Activated B cell treated with CpG ODN at 0.5 μM for 24 hours (primary cell): ENCODE measurements at regions not wholly inside any gene's neighbourhood (a gene's known extent, or its start where the extent isn't known, plus 50 kb on each side); places are given as distances from the start of the nearest gene placed in this dataset.
"Not testable (repeated sequence)": the region's sequence is repeated elsewhere in the genome, so short reads cannot be mapped to it uniquely, and the experiment has no call there.

Source experiments
- ATAC-seq: fragments of 200-7000 bp; cut with Tn5 transposase; one replicate; pipeline ENCODE4 v1.10.0; 2021; ENCODE audit warnings: low read depth, mild to moderate bottlenecking, moderate library complexity
- CTCF ChIA-PET: fragments of 350-600 bp; sonication (Branson Sonifier 250); formaldehyde crosslinking; loops from one replicate; lab custom pipeline; 2021; ENCODE audit warnings: antibody characterized with exemption; lab: Charles Lee
- POLR2A ChIA-PET: fragments of 350-600 bp; sonication (Branson Sonifier 250); formaldehyde crosslinking; loops from one replicate; lab custom pipeline; 2021; ENCODE audit warnings: antibody characterized with exemption; lab: Charles Lee
- DNase-seq: peaks from one replicate; pipeline ENCODE4 v3.0.0; 2022
- H3K27ac Mint-ChIP-seq: one replicate; pipeline ENCODE4 v1.8.0; 2020; ENCODE audit warnings: mixed read lengths
- H3K27me3 Mint-ChIP-seq: one replicate; pipeline ENCODE4 v1.8.0; 2021; ENCODE audit warnings: mixed read lengths
- H3K36me3 Mint-ChIP-seq: one replicate; pipeline ENCODE4 v1.8.0; 2021; ENCODE audit warnings: low read depth, mixed read lengths
- H3K4me1 Mint-ChIP-seq: one replicate; pipeline ENCODE4 v1.8.0; 2021; ENCODE audit warnings: mixed read lengths
- H3K4me3 Mint-ChIP-seq: one replicate; pipeline ENCODE4 v1.8.0; 2020; ENCODE audit warnings: mild to moderate bottlenecking, mixed read lengths
- H3K9me3 Mint-ChIP-seq: one replicate; pipeline ENCODE4 v1.8.0; 2020; ENCODE audit warnings: mixed read lengths
- intact Hi-C: fragments of 100-400 bp; cut with micrococcal nuclease; formaldehyde crosslinking; loops from one replicate; pipeline ENCODE4 v1.15.1; 2024
- TF ChIP-seq, protein P1 (sequence below): fragments of 200-600 bp; IDR thresholded peaks from one replicate; pipeline ENCODE4 v1.8.0; 2022; ENCODE audit warnings: antibody characterized with exemption, mild to moderate bottlenecking

DNA sequence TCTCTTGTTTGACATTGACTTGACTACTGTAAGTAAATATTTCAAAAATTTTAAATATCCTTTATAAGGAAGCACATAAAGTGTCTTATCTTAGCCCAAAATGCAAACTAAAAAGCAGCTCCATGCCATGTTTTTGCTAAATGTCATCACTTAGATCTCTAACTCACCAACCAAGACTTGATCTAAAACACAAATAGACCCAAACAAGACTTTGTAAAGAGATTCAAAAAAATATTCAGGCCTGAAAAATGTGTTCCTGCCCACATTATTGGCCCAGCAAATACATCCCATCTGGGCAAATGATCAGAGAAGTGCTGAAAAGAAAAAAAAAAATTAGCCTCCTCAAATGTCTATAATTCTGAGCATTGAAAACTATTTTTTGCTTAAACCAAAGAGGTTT, 187.6 kb downstream of the MREG start:
- ChIA-PET POLR2A (no interaction called here), CTCF (no interaction called here)

DNA sequence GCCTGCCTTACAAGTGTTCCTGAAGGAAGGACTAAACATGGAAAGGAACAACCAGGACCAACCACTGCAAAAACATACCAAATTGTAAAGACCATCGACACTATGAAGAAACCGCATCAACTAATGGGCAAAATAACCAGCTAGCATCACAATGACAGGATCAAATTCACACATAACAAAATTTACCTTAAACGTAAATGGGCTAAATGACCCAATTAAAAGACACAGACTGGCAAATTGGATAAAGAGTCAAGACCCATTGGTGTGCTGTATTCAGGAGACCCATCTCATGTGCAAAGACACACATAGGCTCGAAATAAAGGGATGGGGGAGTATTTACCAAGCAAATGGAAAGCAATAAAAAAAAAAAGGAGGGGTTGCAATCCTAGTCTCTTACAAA, 192.1 kb downstream of the MREG start:
- intact Hi-C loops, ATAC-seq, H3K27ac Mint-ChIP-seq, H3K4me1 Mint-ChIP-seq, H3K36me3 Mint-ChIP-seq, DNase-seq, H3K9me3 Mint-ChIP-seq, CTCF ChIA-PET, H3K4me3 Mint-ChIP-seq, POLR2A ChIA-PET: not testable (repeated sequence)
- H3K27me3 Mint-ChIP-seq = peaks cover 44% of the 10 kb centered on the region

More for the DNA sequence above, 187.6 kb downstream of the MREG start:
- intact Hi-C loops = loop anchor here (5.0 kb wide), 1 partner anchor 92 kb away; no protein-coding TSS in a partner anchor
- ATAC-seq (no peak), DNase-seq (no peak)
- no peak overlapping the region for H3K27ac Mint-ChIP-seq
- no peak overlapping the region for H3K4me3 Mint-ChIP-seq
- H3K4me1 Mint-ChIP-seq = peaks cover 1% of the 10 kb centered on the region
- H3K36me3 Mint-ChIP-seq = no peaks in the 10 kb centered on the region
- TF ChIP-seq, protein P1, sequence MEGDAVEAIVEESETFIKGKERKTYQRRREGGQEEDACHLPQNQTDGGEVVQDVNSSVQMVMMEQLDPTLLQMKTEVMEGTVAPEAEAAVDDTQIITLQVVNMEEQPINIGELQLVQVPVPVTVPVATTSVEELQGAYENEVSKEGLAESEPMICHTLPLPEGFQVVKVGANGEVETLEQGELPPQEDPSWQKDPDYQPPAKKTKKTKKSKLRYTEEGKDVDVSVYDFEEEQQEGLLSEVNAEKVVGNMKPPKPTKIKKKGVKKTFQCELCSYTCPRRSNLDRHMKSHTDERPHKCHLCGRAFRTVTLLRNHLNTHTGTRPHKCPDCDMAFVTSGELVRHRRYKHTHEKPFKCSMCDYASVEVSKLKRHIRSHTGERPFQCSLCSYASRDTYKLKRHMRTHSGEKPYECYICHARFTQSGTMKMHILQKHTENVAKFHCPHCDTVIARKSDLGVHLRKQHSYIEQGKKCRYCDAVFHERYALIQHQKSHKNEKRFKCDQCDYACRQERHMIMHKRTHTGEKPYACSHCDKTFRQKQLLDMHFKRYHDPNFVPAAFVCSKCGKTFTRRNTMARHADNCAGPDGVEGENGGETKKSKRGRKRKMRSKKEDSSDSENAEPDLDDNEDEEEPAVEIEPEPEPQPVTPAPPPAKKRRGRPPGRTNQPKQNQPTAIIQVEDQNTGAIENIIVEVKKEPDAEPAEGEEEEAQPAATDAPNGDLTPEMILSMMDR = no peak
- H3K27me3 Mint-ChIP-seq = peaks cover 17% of the 10 kb centered on the region
- peaks cover 2% of the 10 kb centered on the region for H3K9me3 Mint-ChIP-seq

DNA sequence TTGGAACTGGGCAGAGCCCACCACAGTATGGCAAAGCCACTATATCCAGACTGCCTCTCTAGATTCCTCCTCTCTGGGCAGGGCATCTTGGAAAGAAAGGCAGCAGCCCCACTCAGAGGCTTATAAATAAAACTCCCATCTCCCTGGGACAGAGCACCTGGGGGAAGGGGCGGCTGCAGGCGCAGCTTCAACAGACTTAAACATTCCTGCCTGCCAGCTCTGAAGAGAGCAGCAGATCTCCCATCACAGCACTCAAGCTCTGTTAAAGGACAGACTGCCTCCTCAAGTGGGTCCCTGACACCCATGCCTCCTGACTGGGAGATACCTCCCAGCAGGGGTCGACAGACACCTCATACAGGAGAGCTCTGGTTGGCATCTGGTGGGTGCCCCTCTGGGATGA, 193.6 kb downstream of the MREG start:
- DNase-seq, H3K9me3 Mint-ChIP-seq, ATAC-seq, H3K36me3 Mint-ChIP-seq, H3K4me1 Mint-ChIP-seq, intact Hi-C loops, CTCF ChIA-PET, H3K27ac Mint-ChIP-seq, POLR2A ChIA-PET, H3K4me3 Mint-ChIP-seq: not testable (repeated sequence)
- H3K27me3 Mint-ChIP-seq = peaks cover 47% of the 10 kb centered on the region

DNA sequence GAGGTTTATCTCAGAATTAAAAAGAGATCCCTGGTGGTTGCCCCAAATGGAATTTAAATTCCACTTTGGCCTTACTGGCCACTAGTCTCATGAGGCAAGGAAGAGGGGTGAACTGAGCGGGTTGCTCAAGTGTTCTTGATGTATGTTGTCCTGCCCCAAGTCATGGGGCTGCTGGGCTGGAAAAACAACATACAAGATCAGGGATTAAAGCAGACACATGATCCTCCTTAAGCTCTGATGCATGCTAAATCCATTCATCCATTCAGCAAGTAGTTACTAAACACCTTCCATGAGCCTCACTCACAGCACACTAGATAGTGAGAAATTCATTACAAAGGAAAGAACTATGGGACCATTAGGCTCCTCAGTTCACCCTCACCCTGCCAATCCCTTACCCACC, 196.3 kb downstream of the MREG start:
- intact Hi-C loops = no loop called here
- Mint-ChIP-seq H3K27ac (no peak overlapping the region), H3K4me3 (no peak overlapping the region), H3K27me3 (peaks cover 41% of the 10 kb centered on the region), H3K4me1 (peaks cover 9% of the 10 kb centered on the region), H3K36me3 (no peaks in the 10 kb centered on the region), H3K9me3 (peaks cover 8% of the 10 kb centered on the region)
- TF ChIP-seq, protein P1 = no peak
- ChIA-PET CTCF (no interaction called here), POLR2A (no interaction called here)
- ATAC-seq (no peak), DNase-seq (no peak)

DNA sequence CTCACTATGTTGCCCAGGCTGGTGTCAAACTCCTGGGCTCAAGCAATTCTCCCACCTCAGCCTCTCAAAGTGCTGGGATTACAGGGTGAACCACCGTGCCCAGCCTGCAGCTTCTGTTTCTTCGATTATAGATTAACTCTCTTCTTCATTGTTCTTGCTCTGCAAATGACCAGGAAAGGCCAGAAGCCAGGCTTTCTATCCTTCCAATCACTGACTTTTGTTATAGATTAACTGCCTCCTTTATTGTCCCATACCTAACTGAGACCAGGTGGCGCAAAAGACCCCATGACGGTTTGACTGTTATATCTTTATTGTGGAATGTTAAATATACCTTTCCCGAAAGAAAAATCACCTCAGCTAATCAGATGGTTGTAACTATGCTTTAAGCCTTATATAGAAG, 196.9 kb downstream of the MREG start:
- H3K4me3 Mint-ChIP-seq = no peak overlapping the region
- intact Hi-C loops = no loop called here
- no peaks in the 10 kb centered on the region for H3K36me3 Mint-ChIP-seq
- peaks cover 8% of the 10 kb centered on the region for H3K9me3 Mint-ChIP-seq
- no peak for ATAC-seq
- POLR2A ChIA-PET = no interaction called here
- peaks cover 37% of the 10 kb centered on the region for H3K27me3 Mint-ChIP-seq
- DNase-seq = no peak
- H3K4me1 Mint-ChIP-seq = peaks cover 15% of the 10 kb centered on the region
- TF ChIP-seq, protein P1 = no peak
- no peak overlapping the region for H3K27ac Mint-ChIP-seq
- CTCF ChIA-PET = no interaction called here

DNA sequence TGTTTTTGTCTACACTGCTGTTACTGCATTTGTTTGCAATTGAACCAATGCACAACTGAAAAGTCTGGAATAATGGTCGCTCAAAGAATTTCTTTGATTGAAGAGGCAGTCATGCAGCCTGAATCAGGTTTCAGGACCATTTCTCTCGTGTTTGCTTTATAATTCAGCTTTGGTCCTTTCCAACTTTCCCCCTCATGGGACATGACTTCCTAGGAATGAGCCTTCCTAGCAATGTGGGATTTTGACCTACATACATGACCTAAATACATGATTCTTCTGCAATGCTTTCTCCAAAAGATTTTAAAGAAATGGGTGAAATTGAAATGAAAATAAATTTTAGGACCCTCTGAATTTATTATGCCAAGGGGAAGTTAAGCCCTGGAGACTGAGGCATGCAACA, 197.4 kb downstream of the MREG start:
- intact Hi-C loops = no loop called here
- POLR2A ChIA-PET = no interaction called here
- H3K27me3 Mint-ChIP-seq = peaks cover 32% of the 10 kb centered on the region
- no peak overlapping the region for H3K27ac Mint-ChIP-seq
- no peaks in the 10 kb centered on the region for H3K36me3 Mint-ChIP-seq
- H3K9me3 Mint-ChIP-seq = peaks cover 8% of the 10 kb centered on the region
- peaks cover 20% of the 10 kb centered on the region for H3K4me1 Mint-ChIP-seq
- ATAC-seq = no peak
- DNase-seq = no peak
- CTCF ChIA-PET = no interaction called here
- TF ChIP-seq, protein P1 = no peak
- H3K4me3 Mint-ChIP-seq = no peak overlapping the region
